ENCODE measurements at regions not wholly inside any gene's neighbourhood (a gene's known extent, or its start where the extent isn't known, plus 50 kb on each side); places are given as distances from the start of the nearest gene placed in this dataset.
"Not testable (repeated sequence)": the region's sequence is repeated elsewhere in the genome, so short reads cannot be mapped to it uniquely, and the experiment has no call there.

DNA sequence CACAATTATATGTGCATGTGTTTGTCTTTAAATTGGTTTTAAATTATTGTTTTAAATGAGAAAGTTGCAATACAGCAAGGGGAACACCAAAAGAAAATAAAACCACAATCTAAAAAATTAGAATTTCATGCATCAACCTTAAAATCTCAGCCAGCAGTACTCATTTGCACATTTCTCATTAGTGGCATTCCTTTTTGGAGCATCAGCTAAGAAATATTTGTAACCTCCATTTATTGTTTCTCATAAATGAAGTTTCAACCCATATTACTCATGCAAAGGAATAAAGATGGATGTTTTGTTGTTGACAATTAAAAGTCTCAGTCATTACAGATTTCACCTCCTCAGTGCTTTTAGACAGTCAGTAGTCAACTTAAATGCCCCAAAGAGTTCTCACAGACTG is 160.1 kb downstream of the TBX15 start:
- in situ Hi-C loops (cut with HindIII; ENCODE audit: low pct_ligation_motif_present, low pct_unique_long_range_greater_than_20kb, low sequenced_read_pairs), result no loop called here
- no peak for DNase-seq

- no peak for DNase-seq
- in situ Hi-C loops (cut with HindIII; ENCODE audit: low pct_ligation_motif_present, low pct_unique_long_range_greater_than_20kb, low sequenced_read_pairs), result no loop called here
Measured at GRCh38 chr1:118827636-118828035, 160.5 kb downstream of the TBX15 start.

DNA sequence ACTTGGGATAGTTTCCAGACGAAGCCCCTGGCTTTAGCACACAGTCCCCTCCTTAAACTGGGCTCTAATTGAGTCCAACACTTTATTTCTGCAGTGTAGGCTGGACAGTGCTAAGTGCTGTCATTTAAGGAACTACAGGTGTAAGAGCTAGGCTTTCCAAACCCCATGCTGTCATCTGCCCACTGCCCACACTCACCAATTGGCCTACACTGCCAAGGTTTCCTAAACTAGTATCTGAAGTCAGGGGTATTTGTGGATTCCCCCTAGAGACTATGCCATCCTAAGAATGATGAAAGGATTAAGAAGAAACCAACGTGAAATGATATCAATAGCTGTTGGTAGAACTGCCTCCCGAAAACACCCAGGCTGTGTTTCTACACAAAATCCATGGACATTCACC is 160.9 kb downstream of the TBX15 start:
- DNase-seq, result no peak
- in situ Hi-C loops (cut with HindIII; ENCODE audit: low pct_ligation_motif_present, low pct_unique_long_range_greater_than_20kb, low sequenced_read_pairs), result no loop called here

DNA sequence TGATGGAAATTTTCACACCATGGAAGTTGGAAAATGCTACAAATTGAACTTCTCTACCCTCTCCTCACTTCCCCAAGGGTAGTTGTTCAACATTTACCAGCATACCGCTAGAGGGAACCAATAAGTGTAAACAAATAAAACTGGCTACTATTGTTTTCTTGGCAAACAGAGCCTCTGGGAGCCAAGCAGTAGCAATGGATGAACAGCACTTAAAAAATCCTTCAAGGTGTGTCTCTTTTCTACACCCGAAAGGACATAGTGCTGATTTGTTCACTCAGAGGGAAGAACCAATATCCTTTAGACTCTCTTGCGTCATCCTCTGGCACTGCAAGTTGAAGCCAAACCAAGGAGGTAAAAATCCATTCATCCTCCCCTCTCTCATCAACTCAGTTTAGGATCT is 161.5 kb downstream of the TBX15 start:
- DNase-seq, result no peak
- in situ Hi-C loops (cut with HindIII; ENCODE audit: low pct_ligation_motif_present, low pct_unique_long_range_greater_than_20kb, low sequenced_read_pairs), result no loop called here

DNA sequence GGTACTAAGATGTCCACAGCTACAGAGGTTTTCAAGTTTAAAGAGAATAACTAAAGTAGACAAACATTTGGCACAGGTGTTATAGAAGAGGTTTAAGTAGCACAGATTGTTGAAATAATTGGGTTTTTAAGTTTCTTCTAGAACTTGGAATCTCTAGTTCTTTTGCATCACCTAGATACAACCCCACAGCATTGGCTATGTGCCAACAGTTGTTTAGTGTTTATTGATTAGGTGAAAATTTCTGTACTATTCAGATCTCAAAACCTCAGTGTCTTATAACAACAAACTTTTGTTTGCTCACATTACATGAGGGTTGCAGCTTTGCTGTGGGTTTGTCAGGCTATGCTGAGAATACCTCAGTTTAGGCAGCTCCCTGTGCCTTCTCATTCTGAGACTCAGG is 162.5 kb downstream of the TBX15 start:
- in situ Hi-C loops (cut with HindIII; ENCODE audit: low pct_ligation_motif_present, low pct_unique_long_range_greater_than_20kb, low sequenced_read_pairs), result no loop called here
- no peak for DNase-seq

GRCh38 chr1:118821801-118822200 is 166.3 kb downstream of the TBX15 start:
- no peak for DNase-seq
- in situ Hi-C loops (cut with HindIII; ENCODE audit: low pct_ligation_motif_present, low pct_unique_long_range_greater_than_20kb, low sequenced_read_pairs), result no loop called here

DNA sequence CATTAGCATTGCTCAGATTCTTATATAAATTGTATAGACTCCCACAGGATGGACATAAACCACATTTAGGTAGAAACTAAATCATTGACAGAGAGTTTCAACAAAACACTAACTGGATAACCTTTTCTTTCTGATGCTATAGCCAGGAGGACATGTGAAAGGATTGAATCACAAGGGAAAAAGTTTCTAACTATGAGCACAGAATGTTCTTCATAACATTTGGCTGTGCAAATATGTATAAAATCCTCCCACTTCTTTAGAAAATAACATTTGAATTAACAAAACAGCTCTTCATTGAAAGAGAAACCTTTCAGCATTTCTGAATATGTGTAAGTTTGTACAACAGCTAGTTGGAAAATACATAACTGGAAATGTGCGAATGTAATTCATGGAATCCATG is 167.3 kb downstream of the TBX15 start:
- in situ Hi-C loops (cut with HindIII; ENCODE audit: low pct_ligation_motif_present, low pct_unique_long_range_greater_than_20kb, low sequenced_read_pairs), result no loop called here
- no peak for DNase-seq

- in situ Hi-C loops (cut with HindIII; ENCODE audit: low pct_ligation_motif_present, low pct_unique_long_range_greater_than_20kb, low sequenced_read_pairs), result no loop called here
- DNase-seq, result no peak
Measured at GRCh38 chr1:118815909-118816308, 172.2 kb downstream of the TBX15 start.

GRCh38 chr1:118812555-118812954 is 175.6 kb downstream of the TBX15 start:
- in situ Hi-C loops (cut with HindIII; ENCODE audit: low pct_ligation_motif_present, low pct_unique_long_range_greater_than_20kb, low sequenced_read_pairs), result no loop called here
- no peak for DNase-seq

DNA sequence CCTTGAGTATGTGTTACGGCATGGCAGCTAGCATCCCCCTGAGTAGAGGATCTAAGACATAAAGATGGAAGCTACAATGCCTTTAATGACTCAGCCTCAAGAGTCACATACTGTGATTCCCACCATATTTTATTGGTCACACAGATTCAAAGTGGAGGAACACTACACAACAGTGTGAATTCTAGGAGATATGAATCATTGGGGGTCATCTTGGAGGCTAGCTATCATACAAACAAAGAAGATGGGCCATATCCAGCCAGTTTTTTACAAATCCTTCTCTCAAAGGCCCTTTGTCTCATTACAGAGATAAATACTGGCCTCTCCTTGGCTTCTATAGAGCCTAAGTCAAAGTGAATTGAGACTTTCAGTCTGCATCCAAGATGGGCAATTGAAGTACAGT is 177.0 kb downstream of the TBX15 start:
- in situ Hi-C loops (cut with HindIII; ENCODE audit: low pct_ligation_motif_present, low pct_unique_long_range_greater_than_20kb, low sequenced_read_pairs), result no loop called here
- DNase-seq, result no peak

GRCh38 chr1:118809586-118809985 is 178.6 kb downstream of the TBX15 start:
- in situ Hi-C loops (cut with HindIII; ENCODE audit: low pct_ligation_motif_present, low pct_unique_long_range_greater_than_20kb, low sequenced_read_pairs), result no loop called here
- no peak for DNase-seq

DNA sequence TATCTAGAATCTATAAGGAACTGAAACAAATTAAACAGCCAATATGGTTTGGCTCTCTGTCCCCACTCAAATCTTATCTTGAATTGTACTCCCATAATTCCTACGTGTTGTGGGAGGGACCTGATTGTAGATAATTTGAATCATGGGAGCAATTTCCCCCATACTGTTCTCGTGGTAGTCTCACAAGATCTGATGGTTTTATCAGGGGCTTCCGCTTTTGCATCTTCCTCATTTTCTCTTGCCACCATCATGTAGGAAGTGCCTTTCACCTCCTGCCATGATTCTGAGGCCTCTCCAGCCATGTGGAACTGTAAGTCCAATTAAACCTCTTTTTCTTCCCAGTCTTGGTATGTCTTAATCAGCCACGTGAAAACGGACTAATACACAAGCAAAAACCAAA is 185.0 kb downstream of the TBX15 start:
- in situ Hi-C loops (cut with HindIII; ENCODE audit: low pct_ligation_motif_present, low pct_unique_long_range_greater_than_20kb, low sequenced_read_pairs), result not testable (repeated sequence)

GRCh38 chr1:118791094-118791691 is 196.9 kb downstream of the TBX15 start:
- no peak for DNase-seq
- in situ Hi-C loops (cut with HindIII; ENCODE audit: low pct_ligation_motif_present, low pct_unique_long_range_greater_than_20kb, low sequenced_read_pairs), result no loop called here

More for the DNA sequence above, 185.0 kb downstream of the TBX15 start:
- DNase-seq, result not testable (repeated sequence)

DNA sequence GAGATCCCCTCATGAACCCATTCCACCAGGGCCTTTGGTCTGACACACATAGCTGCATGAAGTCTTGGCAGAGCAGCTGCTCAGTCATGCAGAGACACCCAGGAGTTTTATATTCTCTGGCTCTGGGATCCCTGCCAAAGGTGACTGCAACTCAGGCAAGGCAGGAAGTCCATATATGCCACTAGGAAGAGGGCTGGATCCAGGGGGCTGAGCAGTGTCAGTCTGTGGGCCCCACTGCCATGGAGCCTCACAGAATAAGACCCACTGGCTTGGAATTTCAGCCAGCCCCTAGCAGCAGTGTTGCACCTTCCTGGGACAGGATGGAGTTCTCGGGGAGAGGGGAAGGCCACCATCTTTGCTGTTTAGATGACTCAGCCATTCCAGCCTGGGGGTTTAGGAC is 199.7 kb downstream of the TBX15 start:
- in situ Hi-C loops (cut with HindIII; ENCODE audit: low pct_ligation_motif_present, low pct_unique_long_range_greater_than_20kb, low sequenced_read_pairs), result no loop called here
- peak; percentile 92 for DNase-seq

- in situ Hi-C loops (cut with HindIII; ENCODE audit: low pct_ligation_motif_present, low pct_unique_long_range_greater_than_20kb, low sequenced_read_pairs), result no loop called here
- no peak for DNase-seq
Measured at GRCh38 chr1:118786454-118787155, 201.5 kb downstream of the TBX15 start.

DNA sequence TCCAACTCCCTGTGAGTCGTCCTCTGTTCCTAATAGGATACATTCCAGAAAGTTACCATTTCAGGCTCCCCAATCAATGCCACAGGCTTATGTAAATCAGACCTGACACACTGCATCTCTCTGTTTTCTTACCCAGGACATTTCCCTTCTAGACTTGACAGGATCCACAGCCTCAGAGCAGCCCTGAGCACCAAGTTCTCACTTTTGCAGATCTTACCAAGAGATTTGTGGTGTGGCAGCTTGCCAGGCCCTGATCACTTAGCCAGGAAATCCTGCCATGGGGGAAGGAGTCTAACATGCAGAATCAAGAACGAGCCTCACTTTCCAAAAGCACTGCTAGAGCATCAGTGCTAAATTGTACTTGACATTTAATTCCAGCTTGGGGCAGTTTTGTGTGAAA is 202.9 kb downstream of the TBX15 start:
- DNase-seq, result peak; percentile 42
- in situ Hi-C loops (cut with HindIII; ENCODE audit: low pct_ligation_motif_present, low pct_unique_long_range_greater_than_20kb, low sequenced_read_pairs), result no loop called here

DNA sequence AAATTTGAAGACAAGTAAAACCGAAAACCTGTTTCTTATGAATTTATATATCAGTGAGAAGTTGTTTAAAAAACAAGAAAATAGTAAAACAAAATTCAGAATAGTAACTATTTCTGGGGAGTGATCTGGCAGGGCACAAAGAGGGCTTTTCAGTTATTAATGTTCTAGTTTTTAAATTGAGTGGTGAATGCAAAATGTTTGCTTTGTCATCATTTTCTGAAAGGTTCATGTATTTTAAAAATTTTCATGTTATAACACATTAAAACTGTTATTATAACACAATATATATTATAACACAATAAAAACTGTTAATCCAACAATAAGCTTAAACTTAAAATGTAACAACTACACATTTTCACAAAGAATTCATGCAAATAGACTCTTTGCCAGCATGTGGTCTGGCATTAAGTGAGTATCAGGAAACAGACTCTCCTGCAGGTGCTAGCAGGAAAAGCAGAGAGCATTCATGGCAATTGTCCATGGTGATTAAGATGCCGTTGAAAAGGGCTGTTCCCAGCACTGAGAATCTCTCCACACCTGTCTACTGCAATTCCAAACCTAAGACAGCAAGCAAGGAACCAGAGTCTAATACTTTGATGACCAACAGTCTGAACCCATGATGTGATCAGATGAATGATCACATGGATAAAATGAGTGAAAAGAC is 204.9 kb downstream of the TBX15 start:
- DNase-seq, result no peak

DNA sequence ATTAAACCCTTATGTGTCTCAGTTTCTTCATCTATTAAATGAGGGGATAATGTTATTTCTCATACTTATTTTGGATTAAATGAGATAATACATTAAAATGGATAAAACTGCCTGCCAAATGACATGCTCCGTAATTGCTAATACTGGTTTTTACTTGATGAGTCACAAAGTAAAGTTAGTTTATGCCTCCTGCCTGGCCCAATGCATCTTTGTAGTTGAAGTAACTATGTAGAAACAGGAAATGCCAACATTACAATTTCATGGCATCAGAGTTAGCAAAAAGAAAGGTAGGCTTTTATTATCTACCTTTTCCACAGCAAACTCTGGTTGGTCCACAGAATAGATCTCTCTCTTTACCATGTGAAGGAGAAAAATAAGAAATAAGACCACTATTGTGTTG is 214.5 kb downstream of the TBX15 start:
- in situ Hi-C loops (cut with HindIII; ENCODE audit: low pct_ligation_motif_present, low pct_unique_long_range_greater_than_20kb, low sequenced_read_pairs), result no loop called here
- no peak for DNase-seq

More for the DNA sequence above, 204.9 kb downstream of the TBX15 start:
- in situ Hi-C loops (cut with HindIII; ENCODE audit: low pct_ligation_motif_present, low pct_unique_long_range_greater_than_20kb, low sequenced_read_pairs), result no loop called here

DNA sequence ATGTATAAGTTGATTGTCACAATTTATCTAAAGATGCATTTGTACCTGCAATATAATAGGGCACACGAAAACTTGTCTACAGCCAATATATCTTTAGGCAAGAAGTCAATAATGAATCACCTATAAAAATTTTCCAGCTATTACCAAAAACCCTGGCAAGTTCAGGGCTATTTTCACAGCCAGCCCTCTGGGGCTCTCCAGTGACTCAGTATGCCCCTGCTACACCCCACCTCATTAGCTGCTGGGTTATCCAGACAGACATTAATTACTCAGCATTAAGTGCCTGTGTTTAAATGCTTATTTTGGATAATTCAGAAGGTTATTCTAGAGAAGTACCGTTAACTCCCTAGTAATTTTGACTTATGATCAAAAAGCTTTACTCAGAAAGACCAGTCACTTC is 220.2 kb downstream of the TBX15 start:
- in situ Hi-C loops (cut with HindIII; ENCODE audit: low pct_ligation_motif_present, low pct_unique_long_range_greater_than_20kb, low sequenced_read_pairs), result no loop called here

GRCh38 chr1:118753976-118754375 is 234.2 kb downstream of the TBX15 start:
- in situ Hi-C loops (cut with HindIII; ENCODE audit: low pct_ligation_motif_present, low pct_unique_long_range_greater_than_20kb, low sequenced_read_pairs), result no loop called here
- DNase-seq, result no peak

More for the DNA sequence above, 220.2 kb downstream of the TBX15 start:
- no peak for DNase-seq

All from ACHN (cell line).